GM21529 (cell line): ENCODE measurements at regions not wholly inside any gene's neighbourhood (a gene's known extent, or its start where the extent isn't known, plus 50 kb on each side); places are given as distances from the start of the nearest gene placed in this dataset.

Experiments
- ATAC-seq: cut with Tn5 transposase; IDR thresholded peaks from one replicate; pipeline ENCODE4 v1.9.1; 2021; ENCODE audit not compliant: unreplicated experiment

GRCh38 chr5:4212981-4213819 is 617.6 kb downstream of the IRX1 start:
- no peak for ATAC-seq

GRCh38 chr5:4215143-4215542 is 619.5 kb downstream of the IRX1 start:
- ATAC-seq, result no peak

- ATAC-seq, result no peak
These were observed 620.5 kb downstream of the IRX1 start for GRCh38 chr5:4216142-4216541.

GRCh38 chr5:4220016-4220415 is 624.4 kb downstream of the IRX1 start:
- no peak for ATAC-seq

- ATAC-seq, result no peak
These were observed 625.4 kb downstream of the IRX1 start for GRCh38 chr5:4221048-4221447.

- no peak for ATAC-seq
These were observed 626.5 kb downstream of the IRX1 start for GRCh38 chr5:4222147-4222546.

GRCh38 chr5:4222821-4223220 is 627.2 kb downstream of the IRX1 start:
- ATAC-seq, result no peak

GRCh38 chr5:4225741-4226140 is 630.1 kb downstream of the IRX1 start:
- ATAC-seq, result no peak

GRCh38 chr5:4226565-4226964 is 630.9 kb downstream of the IRX1 start:
- ATAC-seq, result no peak

GRCh38 chr5:4228708-4229107 is 633.1 kb downstream of the IRX1 start:
- ATAC-seq, result no peak

GRCh38 chr5:4229414-4230292 is 634.0 kb downstream of the IRX1 start:
- ATAC-seq, result no peak

- ATAC-seq, result no peak
These were observed 634.8 kb downstream of the IRX1 start for GRCh38 chr5:4230471-4230785.

GRCh38 chr5:4230786-4231641 is 635.4 kb downstream of the IRX1 start:
- ATAC-seq, result no peak

- ATAC-seq, result no peak
These were observed 636.5 kb downstream of the IRX1 start for GRCh38 chr5:4232084-4232483.

- ATAC-seq, result no peak
These were observed 638.0 kb downstream of the IRX1 start for GRCh38 chr5:4233671-4234070.

- no peak for ATAC-seq
These were observed 648.0 kb downstream of the IRX1 start for GRCh38 chr5:4243479-4244264.

- no peak for ATAC-seq
These were observed 648.7 kb downstream of the IRX1 start for GRCh38 chr5:4244306-4244705.

GRCh38 chr5:4245076-4245475 is 649.4 kb downstream of the IRX1 start:
- no peak for ATAC-seq

GRCh38 chr5:4245511-4245910 is 649.9 kb downstream of the IRX1 start:
- no peak for ATAC-seq

GRCh38 chr5:4246447-4246846 is 650.8 kb downstream of the IRX1 start:
- ATAC-seq, result no peak

GRCh38 chr5:4250254-4250653 is 654.6 kb downstream of the IRX1 start:
- no peak for ATAC-seq
